H1 (cell line): ENCODE measurements at regions not wholly inside any gene's neighbourhood (a gene's known extent, or its start where the extent isn't known, plus 50 kb on each side); places are given as distances from the start of the nearest gene placed in this dataset.

ENCODE experiments used
- ATF2 ChIP-seq: IDR thresholded peaks from 2 replicates; pipeline ENCODE4 v1.6.1; 2012; ENCODE audit warnings: low read length, inconsistent platforms
- CHD2 ChIP-seq: IDR thresholded peaks from 2 replicates; pipeline ENCODE4 v1.6.1; 2012; ENCODE audit warnings: low read length, improper control_type of control experiment
- TEAD4 ChIP-seq: IDR thresholded peaks from 2 replicates; pipeline ENCODE4 v1.6.1; 2012; ENCODE audit warnings: low read depth, low read length, inconsistent platforms, mixed read lengths

- TF ChIP-seq TEAD4 (no peak), ATF2 (no peak), CHD2 (no peak)
Measured at GRCh38 chr1:82258887-82259286, 458.2 kb downstream of the ADGRL2 start (continued).
